NCI-H128 (cell line): ENCODE measurements at regions not wholly inside any gene's neighbourhood (a gene's known extent, or its start where the extent isn't known, plus 50 kb on each side); places are given as distances from the start of the nearest gene placed in this dataset.

ENCODE experiments used
- DNase-seq: peaks from one replicate; lab custom pipeline; 2025; ENCODE audit not compliant: unreplicated experiment; lab: John Stamatoyannopoulos, UW

DNA sequence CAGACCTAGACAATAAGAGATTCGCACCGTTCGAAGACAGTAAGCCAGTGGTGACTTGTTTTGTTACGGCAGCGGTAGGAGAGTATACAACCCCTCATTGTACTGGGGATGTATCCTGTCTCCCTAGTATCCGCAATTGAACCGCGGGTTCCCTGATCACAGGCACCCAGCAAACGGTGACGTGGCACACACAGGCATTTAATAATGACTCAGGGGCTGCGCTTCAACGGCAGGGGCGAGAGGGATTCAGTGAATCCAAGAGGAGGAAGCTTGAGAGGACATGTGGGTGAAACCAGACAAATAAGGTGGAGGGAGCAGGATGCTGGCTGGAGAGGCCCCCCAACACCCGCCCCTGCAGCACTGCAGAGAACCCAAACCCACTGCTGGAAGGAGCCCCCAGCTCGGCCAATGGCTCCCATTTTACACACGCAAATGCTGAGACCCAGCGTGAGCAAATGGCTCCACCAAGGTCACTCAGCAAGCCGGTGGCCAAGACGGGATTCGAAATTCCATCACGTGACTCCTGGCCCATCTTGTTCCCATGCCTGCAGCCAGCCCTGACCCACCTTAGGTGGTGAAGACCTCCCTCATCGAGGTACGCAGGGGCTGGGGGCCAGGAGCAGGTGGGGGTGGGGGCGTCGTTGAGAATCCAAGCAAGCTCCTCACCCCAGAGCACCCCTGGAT is 149.9 kb downstream of the SYF2 start:
- no peak for DNase-seq

DNA sequence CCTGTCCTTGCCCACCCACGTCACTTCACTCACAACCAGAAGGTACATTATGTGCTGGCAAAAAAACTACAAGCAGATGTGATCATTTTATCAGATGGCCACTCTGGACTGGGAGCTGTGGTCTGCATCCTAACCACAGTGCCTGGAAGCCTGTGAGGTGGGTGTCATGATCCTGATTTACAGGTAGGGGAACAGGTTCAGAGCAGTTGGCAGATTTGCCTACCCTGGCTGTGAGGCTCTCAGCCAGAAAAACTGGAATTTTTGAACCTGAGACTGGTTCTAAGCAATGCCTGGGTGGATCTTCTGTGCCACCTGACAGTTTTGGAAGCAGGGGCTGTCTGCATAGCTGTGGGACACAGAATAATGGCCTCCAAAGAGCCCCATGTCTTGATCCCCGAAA is 150.8 kb downstream of the SYF2 start:
- no peak for DNase-seq

DNA sequence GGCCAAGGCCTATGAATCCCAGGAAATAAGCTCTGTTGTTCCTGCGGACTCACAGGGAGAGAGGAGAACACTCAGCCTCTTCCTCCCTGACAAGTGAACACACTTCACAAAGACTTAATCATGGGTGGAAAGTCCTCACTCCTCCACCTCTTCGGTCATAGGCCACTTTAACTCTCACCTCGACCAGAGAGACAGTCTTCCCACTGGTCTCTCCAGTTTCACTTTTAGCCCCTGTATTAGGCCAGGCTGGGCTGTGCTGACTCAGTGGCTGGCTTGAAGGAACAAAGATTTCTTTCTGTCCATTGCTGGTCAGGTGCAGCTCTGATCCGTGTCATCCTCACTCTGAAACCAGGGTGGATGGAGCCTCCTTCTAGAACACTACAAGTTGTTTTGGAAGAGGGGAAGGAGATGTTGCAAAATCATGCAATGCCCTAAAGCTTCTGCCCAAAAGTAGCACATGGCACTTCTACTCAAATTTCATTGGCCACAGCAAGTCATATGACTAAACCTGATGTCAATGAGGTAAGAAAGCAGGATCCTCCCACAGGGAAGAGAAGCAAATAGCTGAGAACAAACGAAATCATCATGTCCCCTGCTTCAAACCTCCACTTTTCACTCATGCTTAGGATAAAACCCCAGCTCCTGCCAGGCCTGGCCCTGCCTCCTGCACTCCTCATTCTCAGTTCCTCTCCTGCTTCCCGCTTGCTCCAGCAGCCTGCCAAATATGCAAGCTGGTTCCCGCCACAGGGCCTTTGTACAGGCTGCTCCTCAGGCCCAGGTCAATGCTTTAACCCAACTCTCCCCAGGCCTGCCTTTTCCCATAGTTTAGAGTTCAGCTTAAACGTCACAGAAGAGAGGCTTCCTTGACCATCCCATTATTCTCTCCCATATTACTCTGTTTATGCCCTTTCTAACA is 150.5 kb upstream of the RUNX3 start:
- DNase-seq = no peak

DNA sequence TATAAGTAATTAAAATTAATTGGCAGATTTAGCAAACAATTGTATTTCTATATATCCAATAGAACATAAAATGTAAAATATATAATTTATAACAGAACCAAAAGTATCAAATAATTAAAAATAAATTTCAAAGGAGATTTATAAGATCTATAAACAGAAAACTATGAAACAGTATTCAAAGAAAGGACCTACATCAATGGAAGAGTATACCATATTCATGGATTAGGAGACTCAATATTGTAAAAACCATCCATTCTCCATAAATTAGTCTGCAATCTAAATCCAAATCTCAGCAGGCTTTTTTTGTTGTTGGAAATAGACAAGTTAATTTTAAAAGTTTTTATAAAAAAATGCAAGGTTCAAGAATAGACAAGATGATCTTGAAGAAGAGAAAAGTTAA is 149.0 kb upstream of the RUNX3 start:
- no peak for DNase-seq

DNA sequence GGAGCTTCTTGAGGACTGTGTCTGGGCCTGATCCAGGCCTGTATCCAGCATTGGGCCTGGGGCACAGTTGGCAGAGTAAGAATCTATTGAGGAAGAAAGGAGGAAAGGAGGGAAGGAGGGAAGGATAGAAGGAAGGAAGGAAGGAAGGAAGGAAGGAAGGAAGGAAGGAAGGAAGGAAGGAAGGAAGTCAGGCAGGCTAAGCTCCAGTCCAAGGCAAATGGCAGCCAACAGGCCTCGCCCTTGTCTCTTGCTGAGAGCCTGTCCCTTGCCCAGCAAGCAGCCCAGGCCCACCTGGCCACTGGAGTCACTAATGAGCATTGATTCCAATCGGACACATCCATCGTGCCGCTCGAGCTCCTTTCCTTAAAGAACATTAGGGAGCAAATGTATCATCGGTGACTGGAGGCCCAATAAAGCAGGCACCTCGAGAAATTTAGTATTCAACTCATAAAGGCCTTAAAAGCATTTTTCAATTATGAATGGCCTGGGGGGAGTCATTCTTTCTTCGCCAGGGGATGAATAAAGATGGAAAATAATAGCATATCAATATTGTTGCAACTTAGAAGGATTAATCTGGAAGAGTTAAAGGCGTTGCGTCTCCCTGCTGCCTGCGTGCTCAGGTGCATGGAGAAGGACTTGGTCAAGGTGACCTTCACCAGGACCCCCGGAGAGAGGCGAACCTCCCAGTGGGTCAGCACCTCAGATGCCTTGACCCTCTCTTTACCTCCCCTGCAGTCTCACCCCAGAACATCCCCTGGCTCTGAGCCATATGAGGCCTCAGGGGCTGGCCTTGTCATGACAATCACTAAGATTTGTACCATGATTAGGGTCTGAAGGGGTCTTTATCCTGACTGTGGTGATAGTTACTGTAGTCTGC is 144.5 kb upstream of the RUNX3 start:
- DNase-seq = no peak

DNA sequence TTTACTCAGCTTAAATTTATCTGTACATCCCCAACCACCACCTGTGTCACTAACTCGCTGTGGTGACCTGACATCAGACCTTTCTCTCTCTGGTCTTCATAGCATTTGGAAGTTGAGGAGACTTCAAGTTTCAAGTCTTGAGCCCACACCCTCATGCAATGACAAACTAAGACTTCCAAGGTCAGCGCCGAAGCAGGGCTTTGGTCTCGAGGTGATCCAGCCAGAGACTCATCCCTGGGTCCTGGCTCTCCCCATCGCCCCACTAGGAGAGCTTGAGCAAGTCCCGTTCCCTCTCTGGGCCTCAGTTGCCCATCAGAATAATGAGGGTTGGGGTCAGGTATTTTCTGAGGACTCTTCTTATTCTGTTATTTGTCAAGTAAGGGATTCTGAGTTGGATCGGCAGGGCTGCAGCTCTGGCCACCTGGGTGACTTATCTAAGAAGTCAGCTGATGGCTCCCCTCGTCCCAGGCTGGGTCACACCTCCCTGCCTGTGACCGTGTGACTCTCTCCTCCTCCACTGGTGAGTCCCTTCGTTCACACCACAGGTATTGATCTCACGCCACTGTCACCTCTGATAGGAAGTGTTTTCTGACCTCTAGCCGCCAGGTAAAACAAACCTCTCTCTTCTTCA is 143.7 kb upstream of the RUNX3 start:
- no peak for DNase-seq

DNA sequence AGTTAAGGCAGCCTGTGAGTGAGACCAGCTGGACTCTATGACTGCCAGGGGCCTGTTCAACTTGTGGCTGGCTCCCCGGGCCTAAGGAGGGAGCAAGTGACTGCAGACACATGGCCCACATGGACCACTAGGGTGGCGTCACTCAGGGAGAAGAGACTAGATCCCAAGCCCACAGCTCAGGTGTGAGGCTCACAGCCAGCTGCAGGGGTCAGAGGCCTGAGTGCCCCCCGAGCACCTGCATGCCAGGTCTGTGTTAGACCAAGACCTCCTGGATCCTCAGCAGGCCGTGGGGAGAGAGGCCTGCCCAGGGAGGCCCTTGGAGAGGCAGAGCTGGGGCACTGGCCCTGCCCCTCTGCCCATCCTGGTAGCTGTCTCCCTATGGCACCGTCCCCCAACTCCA is 142.4 kb upstream of the RUNX3 start:
- DNase-seq = no peak

DNA sequence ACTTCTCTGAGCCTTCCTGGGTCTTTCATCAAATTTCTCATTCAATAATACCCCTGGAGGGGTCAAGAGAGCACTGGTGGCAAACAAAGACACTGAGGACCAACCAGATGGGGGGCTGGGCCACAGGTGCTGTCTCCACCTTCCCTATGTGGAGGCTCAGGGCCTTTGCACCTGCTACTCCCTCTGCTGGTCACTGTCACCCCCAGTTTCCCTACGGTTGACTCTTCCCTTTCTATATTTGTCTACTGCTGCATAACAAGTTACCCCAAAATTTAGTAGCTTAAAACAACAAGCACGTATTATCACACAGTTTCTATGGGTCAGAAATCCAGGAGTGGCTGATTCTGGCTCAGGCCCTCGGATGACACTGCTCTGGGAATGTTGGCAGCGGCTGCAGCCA is 138.8 kb upstream of the RUNX3 start:
- DNase-seq = no peak

DNA sequence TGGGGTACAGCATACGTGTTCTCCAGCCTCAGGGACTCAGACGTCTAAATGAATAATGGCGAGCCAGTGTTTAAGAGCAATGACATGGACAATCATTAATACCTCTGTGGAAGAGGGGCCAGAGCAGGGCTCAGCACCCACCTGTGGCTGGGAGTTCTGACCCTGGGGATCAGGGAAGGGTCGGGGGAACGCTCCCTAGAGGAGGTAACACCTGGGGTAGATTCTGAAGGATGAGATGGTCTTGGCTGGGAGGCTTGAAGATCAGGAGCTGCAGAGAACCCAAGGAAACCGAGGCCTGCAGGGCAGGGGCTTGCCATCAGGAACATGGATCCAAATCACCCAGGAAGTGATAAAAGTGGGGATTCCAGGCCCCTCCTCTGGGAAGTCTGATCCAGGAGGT is 138.2 kb upstream of the RUNX3 start:
- no peak for DNase-seq

DNA sequence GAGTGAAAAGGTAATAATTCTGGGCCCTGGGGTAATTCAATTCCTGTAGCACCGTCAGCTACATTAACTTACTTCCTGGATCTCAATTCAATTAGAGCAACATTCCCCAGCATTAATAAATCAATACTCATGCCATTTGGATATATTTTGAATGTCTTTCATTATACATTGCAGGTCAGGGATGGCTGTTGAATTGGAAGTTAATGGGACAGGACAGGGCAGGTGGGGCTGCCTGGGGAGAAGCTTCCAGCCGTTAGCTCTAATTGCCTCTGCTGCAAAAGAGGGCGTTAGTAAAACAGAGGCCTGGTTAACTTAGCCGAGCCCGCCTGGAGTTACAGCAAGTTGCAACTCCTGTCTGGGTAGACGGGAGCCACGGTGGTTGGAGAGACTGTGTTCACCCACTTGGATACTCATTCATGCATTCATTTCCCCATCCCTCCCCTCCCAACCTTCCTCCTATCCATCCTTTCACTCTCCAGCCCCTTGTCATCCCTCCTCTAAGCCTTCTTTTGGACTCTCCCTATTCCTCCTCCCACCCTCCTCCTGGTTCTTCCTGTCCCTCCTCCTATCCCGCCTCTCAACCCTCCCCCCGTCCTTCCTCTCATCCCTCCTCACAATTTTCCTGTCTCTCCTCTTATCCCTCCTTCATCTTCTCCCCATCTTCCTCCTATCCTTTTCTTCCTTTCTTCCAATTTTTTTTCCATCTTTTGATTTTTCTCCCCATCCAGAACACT is 137.6 kb upstream of the RUNX3 start:
- DNase-seq = peak; percentile 26

DNA sequence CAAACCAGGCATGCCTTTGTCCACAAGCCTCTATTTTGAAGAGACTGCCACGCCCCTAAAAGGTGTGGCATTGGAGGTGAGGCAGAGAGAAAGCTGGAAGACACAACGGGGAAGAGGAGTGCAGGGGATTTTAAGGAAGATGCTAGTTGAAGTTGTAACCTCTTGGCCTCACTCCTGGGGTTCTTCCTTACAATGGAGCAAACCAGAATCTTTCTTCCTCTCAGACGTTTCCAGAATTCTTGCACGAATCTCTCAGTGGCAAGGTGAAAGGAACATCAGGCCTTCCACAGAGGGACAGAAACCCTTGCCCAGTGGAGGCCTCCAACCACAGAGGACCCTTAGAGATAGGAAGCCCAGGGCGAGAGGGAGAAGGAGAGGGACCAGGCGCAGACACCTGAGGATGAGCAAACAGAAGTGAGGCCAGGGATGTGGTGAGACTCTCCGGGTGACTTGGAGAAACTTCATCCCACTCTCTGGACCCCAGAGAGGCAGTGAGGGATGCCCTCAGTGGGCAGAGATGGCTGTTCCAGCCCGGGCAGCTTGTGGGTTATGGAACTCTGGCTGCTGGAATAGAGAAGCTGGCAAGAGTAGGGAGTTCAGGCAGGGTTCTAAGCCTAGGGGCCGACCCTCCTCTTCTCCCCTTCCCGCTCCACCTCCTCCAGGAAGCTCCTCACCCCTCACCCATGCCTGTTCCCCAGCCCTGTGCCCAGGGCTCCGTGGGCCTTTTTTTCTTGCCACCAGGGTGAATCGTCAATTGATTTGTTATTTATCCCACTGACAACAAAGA is 136.8 kb upstream of the RUNX3 start:
- no peak for DNase-seq

DNA sequence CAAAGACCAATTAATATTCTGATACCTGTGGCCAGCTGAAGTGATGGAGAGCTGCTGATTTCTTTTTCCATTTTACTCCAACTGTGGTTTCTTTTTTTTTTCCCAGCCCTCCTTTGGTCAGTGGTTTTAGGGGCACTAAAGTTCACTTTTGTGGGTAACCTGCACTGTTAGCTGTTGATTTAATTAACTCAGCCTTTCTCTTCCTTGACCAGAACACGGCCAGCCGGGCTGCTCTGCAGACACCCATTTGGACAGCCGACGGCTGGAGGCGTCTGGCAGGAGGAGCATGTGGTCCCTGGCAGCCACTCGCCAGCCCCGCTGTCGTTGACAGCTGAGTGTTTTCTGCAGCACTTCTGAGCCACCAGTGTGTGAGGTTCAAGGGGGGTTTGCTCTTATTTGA is 136.2 kb upstream of the RUNX3 start:
- no peak for DNase-seq

DNA sequence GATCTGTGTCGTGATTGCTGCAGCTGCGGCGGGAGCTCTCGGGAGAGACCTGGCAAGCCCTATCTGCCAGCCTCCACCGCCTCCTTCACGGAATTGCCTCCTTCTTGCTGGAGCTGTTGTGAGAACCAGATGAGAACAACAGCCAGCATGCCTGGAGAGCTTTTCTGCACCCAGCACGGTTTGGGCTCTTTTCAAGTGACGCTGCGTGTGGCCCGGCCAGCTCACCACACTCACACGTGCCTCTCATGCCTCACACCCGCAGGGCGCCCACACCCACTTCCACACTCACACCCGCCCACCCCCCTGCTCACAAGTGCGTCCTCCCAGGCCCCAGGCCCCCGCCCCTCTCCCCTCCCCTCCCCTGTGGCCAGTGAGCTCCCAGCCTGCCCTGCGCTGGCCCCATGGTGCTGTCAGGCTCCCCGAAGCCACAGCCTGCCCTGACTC is 135.7 kb upstream of the RUNX3 start:
- DNase-seq = no peak

DNA sequence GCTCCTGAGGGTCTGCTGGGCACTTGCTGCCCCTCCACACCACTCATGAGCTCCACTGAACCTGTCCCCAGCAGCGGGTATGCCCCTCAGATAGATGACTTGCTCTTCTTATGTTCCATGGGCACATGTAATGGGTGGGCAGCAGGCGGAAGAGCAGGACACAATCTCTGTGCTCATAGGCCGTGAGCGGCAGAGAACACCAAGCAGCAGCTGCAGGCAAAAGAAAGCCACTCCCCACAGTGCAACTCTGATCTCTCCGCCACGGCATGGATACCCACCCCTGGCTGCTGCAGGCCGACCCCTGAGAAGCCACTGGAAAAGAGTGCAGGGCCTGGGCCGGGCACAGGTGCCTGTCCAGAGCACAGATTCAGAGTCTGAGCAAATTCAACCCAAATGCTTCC is 135.2 kb upstream of the RUNX3 start:
- no peak for DNase-seq

DNA sequence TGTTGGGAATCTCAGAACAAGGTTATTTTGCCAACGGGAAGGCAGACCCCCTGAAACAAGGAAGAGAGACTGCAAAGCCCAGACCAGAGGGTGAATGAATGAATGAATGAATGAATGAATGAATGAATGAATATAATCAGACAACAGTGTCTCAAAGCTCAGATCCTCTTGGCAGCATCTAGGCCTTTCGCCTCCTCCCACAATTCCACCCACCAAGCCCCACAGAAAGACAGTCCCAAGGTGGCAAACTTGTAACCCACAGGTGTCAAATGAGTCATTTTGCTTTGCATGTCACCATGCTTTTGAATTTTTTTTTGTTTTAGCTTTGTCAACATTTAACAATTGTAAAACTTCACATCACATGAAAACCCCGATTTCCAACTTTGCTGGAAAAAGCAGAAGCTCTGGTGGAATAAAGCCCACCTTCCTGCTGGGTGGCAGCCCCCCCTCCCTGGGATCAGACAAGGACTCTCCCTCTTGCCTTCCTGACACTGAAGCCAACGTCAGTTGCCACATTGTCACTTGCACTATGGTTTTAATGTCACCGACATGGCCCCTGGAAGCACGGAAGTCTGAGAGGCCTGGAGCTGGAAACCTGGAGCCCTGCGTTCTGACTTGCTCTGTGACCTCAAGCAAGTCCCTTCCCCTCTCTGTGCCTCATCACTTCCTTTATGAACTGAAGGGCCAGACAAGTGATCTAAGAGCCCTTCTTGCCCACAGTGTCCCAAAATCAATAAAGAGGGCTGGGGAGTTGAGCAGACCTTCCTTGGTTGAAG is 134.6 kb upstream of the RUNX3 start:
- DNase-seq = no peak

DNA sequence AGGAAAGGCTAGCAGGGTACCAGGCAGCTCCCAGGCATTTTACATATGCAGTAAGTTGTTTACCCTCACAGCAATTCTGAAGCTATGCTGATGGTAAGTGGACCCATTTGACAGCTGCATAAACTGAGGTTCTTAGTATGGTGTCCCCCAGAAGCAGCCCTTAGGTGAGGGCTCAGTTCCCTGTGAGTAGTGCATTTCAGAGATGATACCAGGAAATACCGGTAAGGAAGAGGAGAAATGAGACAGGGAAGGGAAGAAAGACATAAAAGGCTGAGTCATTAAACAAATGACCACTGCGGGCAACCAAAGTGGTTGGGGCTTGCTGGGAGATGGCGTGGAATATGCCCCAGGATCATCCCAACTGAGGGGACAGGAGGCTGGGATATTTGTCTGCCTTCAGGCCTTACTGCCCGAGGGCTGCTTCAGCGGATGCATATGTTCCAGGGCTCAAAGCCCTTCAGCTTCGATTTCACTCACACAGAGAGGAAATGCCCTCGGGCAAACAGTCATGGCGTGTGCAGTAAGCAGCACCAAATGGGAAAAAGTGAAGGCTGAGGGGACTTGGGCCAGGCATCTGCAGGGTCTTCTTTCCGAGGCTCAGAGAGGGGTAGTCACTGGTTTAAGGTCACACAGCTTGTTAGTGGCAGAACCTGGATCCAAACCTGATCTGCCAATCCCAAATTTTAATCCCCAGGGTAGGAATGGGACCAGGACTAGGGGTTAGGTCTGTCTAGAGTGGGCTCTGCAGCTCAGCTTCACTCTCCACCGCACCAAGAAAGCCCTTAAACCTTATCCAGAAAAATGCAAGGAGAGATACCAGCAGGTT is 133.7 kb upstream of the RUNX3 start:
- no peak for DNase-seq

DNA sequence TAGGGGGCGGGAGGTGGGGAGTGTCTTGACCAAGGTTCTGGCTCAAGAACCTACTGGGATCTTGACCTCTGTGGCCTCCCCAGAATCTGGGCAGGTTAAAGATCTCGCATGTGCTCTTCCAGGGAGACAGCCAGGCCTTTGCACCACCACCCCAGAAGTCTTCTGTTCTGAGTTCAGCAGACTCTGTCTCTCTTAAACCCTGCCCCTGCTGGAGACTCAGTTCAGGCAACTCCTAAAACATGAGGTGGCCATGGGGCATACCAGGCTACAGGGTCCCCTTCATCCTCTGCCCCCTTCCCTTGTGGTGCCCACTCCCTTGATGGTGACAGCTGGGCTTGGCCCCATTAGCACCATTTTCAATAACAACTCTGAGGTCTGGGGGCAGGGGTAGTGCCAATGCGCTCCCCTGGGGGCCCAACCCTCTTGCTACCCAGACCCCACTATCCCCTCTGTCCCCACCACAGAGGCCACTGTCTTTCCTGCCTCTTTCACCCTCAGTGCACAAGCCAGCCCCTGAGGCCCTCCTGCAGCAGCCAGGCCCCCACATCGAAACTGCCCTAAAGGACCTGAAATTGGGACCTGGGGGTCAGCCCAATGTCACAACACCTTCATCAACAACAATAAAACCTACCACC is 132.7 kb upstream of the RUNX3 start:
- DNase-seq = no peak
